Hematopoietic multipotent progenitor cell treated with erythropoietin and hydrocortisone succinate and interleukin-3 and kit ligand, for 6 days (in vitro differentiated cells): ENCODE measurements at regions not wholly inside any gene's neighbourhood (a gene's known extent, or its start where the extent isn't known, plus 50 kb on each side); places are given as distances from the start of the nearest gene placed in this dataset.
"Not testable (repeated sequence)": the region's sequence is repeated elsewhere in the genome, so short reads cannot be mapped to it uniquely, and the experiment has no call there.

ENCODE experiments used
- DNase-seq: peaks from one replicate; pipeline ENCODE4 v3.0.0-alpha.2; 2015

GRCh38 chr9:85199866-85200495 is 530.5 kb downstream of the NTRK2 start:
- no peak for DNase-seq

- DNase-seq, result no peak
Observed at GRCh38 chr9:85192750-85193149, 523.2 kb downstream of the NTRK2 start.

- DNase-seq, result no peak
Observed at GRCh38 chr9:85186218-85186585, 516.7 kb downstream of the NTRK2 start.

GRCh38 chr9:85185486-85186217 is 516.1 kb downstream of the NTRK2 start:
- no peak for DNase-seq

GRCh38 chr9:85182383-85182782 is 512.9 kb downstream of the NTRK2 start:
- no peak for DNase-seq

- no peak for DNase-seq
Observed at GRCh38 chr9:85178474-85178873, 508.9 kb downstream of the NTRK2 start.

GRCh38 chr9:85173967-85174366 is 504.4 kb downstream of the NTRK2 start:
- no peak for DNase-seq

GRCh38 chr9:85172001-85172978 is 502.8 kb downstream of the NTRK2 start:
- DNase-seq, result no peak

- DNase-seq, result no peak
Observed at GRCh38 chr9:85171163-85171562, 501.6 kb downstream of the NTRK2 start.

GRCh38 chr9:85168412-85168811 is 498.9 kb downstream of the NTRK2 start:
- no peak for DNase-seq

GRCh38 chr9:85167146-85167545 is 497.6 kb downstream of the NTRK2 start:
- no peak for DNase-seq

- no peak for DNase-seq
Observed at GRCh38 chr9:85163825-85164224, 494.3 kb downstream of the NTRK2 start.

- no peak for DNase-seq
Observed at GRCh38 chr9:85163415-85163814, 493.9 kb downstream of the NTRK2 start.

- DNase-seq, result no peak
Observed at GRCh38 chr9:85162822-85163221, 493.3 kb downstream of the NTRK2 start.

GRCh38 chr9:85160944-85161343 is 491.4 kb downstream of the NTRK2 start:
- not testable (repeated sequence) for DNase-seq

GRCh38 chr9:85158512-85158911 is 489.0 kb downstream of the NTRK2 start:
- no peak for DNase-seq

- DNase-seq, result no peak
Observed at GRCh38 chr9:85157772-85158171, 488.2 kb downstream of the NTRK2 start.

- DNase-seq, result no peak
Observed at GRCh38 chr9:85156652-85157051, 487.1 kb downstream of the NTRK2 start.

GRCh38 chr9:85155352-85155751 is 485.8 kb downstream of the NTRK2 start:
- DNase-seq, result no peak

GRCh38 chr9:85151741-85152140 is 482.2 kb downstream of the NTRK2 start:
- no peak for DNase-seq

- DNase-seq, result no peak
Observed at GRCh38 chr9:85151162-85151561, 481.6 kb downstream of the NTRK2 start.

- DNase-seq, result no peak
Observed at GRCh38 chr9:85147046-85147640, 477.6 kb downstream of the NTRK2 start.

GRCh38 chr9:85142968-85143367 is 473.4 kb downstream of the NTRK2 start:
- peak; percentile 8 for DNase-seq
